Posterior vena cava (tissue), 2 donors: ENCODE measurements at regions not wholly inside any gene's neighbourhood (a gene's known extent, or its start where the extent isn't known, plus 50 kb on each side); places are given as distances from the start of the nearest gene placed in this dataset.

Experiments used
- DNase-seq: peaks from one replicate; pipeline ENCODE4 v3.0.0-alpha.2; 2020; ENCODE audit warnings: low spot score
- intact Hi-C, 2 donors: fragments of 100-400 bp; cut with DNase I; formaldehyde crosslinking; loops; one replicate each; pipeline versions ENCODE4 v1.14.1 to v1.14.2; 2022 to 2023
- donor health status: DM: yes; HTN: yes; CAD: no.
- donor health status: DM: yes; HTN: yes; CAD: no.

DNA sequence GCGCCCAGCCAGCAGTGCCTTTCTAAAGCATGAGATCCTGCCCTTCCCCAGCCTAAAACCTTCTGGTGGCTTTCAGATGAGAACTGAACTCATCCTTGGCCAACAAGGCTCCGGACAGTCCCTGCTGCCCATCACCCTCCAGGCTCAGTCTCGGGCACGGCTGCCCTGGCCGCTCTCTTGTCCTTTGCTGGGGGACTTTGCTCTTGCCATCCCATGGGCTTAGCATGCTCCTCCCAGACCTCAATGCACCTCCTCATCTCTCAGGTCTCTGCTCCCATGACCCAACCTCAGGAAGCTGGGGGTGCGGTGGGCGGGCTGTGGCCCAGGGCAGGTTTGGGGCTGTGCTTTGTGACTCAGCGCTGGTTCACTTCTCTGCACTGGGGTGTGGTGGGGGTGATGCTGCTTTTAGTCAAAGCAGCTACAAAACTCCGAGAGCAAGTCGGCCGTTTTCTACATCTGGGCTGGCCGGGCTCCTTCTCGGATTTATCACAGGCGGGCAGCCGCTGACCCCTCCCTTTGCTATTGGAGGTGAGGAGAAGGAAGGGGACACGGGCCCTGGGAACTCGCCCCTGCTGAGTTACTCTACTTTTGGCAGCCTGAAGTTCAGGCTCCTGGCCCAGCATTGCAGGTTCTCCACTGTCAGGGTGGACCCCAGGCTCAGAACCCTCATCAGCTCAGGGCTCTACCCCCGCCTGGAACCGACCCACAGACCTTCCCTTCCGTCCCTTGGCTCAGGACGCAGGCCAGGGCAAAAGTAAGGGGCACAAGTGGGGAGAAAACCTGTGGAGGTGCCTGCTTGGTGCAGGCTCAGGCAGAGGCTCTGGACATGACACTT is 90.6 kb upstream of the TAF1B start:
- peak; percentile 84 for DNase-seq
- intact Hi-C loops, result loop anchor here in 1 of 2 donors (10.0 kb wide), 1 partner anchor 118 kb away; the partner anchor contains the start of gene YWHAQ

DNA sequence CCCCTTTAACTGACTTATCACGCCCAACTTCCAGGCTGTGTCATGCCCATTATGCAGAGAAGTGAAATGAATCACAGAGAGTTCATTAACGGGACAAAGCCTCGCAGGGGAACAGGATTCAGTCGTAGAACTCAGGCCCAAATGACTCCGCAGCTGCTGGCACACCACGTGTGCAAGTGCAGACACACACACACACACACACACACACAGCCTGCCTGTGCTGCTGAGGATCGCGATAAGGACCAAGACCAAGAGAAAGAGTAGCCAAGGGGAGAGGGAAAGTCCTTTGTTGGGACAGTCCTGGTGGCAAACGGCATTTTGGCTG is 90.0 kb upstream of the TAF1B start:
- peak; percentile 91 for DNase-seq
- intact Hi-C loops, result loop anchor here in 1 of 2 donors (10.0 kb wide), 1 partner anchor 118 kb away; the partner anchor contains the start of gene YWHAQ

DNA sequence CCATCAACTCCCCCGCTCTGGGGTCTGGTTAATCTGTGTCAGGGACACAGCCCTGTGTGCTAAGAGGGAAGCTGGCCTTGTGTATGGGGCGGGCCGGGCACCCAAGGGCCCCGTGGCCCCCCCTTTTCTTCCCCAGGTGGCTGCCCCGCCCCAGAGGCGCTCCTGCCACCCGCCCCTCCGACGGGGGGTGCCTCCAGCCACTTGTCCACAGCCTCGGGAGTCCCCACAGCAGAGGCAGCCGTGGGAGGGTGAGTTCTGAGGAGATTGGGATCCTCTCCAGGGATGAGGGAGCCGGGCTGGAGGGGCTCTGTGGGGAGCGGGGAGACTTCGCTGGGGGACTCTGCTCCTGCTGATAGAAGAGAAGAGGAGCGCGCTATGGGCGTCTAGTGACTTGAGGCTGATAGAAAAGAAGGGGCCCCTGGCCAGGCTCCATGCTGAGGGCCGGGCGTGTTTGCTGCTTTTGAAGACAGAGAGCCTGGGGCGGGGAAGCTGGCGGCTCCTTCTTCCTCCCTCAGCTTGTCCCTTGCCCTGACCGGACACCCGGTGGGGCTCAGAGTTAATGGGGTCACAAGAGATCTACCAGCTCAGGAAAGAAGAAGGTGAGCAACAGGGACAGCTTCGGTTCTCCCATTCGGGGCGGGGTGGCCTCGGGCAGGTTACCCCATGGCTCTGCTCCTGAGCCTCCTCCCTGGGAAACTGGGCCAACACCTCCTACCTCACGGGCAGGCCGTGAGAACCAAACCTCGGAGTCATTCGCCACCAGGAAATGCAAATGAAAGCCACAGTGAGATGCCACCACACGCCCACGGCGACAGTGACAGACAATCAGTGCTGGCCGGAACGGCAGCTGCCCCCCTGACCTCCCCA is 89.4 kb upstream of the TAF1B start:
- intact Hi-C loops, result loop anchor here in 1 of 2 donors (10.0 kb wide), 1 partner anchor 119 kb away; the partner anchor contains the start of gene YWHAQ
- peak; percentile 81 for DNase-seq

DNA sequence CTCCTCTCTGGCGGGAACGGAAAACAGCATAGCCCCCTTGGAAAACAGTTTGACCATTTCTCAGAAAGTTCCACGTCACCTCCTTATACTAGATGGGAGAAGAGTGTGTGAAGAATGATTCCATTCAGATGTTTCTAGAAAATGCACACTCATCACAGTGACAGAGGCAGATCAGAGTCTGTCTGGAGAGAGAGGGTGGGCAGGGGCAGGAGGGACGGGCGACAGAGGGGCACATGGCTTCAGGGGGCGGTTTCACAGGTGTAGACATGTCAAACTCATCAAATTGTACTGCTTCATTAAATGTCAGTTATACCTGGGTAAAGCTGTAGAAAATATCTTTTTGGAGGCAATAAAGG is 88.8 kb upstream of the TAF1B start:
- intact Hi-C loops, result loop anchor here in 1 of 2 donors (10.0 kb wide), 1 partner anchor 120 kb away; the partner anchor contains the start of gene YWHAQ

DNA sequence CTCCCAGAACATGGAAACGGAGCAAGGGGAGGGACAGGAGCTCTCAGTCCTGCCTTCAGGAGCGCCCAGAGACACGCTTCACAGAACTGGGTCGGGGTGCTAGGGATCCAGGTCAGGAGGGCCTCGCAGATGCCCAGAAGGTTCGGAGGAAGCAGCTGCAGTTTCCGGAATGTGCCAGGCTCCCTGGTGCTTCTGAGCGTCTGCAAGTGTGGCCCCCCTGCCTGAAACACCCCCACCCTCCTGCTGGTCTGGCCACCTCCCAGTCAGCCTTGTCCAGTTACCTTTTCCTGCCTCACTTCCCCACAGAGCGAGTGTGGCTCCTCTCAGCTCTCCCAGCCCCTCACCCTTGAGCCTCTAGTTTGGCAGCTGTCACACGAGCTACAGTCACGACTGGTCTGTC is 88.3 kb upstream of the TAF1B start:
- DNase-seq, result no peak
- intact Hi-C loops, result loop anchor here in 1 of 2 donors (10.0 kb wide), 1 partner anchor 120 kb away; the partner anchor contains the start of gene YWHAQ

More for the DNA sequence above, 88.8 kb upstream of the TAF1B start:
- no peak for DNase-seq

DNA sequence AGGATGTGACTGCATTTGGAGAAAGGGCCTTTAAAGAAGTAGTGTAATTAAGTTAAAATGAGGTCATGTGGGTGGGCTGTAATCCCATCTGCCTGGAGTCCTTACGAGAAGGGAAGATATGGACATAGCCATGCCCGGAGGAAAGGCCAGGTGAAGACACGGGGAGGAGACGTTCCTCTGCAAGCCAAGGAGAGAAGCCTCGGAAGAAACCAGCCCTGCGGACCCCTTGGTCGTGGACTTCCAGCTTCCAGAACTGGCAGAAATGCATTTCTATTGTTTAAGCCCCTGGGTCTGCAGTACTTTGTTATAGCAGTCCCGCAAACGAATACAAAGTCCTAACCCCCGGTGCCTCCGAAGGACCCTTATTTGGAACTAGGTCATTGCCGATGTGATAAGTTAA is 87.6 kb upstream of the TAF1B start:
- DNase-seq, result no peak
- intact Hi-C loops, result loop anchor here in 1 of 2 donors (10.0 kb wide), 1 partner anchor 121 kb away; the partner anchor contains the start of gene YWHAQ

DNA sequence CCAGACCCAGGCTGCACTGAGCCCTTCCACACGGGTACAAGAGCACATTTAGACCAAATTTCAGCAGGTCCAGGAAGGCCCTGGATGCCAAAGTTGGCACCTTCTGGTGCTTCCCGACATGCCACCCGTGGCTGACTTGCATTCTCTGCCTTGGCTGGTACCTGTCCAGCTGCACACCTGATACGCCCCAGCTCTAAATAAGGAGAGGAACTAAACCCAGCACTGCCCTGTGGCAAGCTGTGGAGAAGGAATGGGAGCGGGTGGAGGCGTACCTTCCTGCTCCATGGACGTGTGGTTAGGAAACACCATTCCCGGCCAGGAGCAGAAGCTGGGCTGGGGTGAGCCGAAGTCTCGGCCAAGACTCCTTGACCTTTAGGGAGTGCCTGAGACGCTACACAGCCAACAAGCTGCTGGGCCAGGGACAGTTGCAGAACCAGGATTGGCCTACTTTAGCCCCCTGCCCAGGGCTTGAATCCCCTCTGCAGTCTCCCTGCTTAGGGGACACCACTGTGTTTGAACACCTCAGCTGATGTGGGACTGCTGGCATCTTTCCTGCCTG is 86.5 kb upstream of the TAF1B start:
- intact Hi-C loops, result loop anchor here in 1 of 2 donors (10.0 kb wide), 1 partner anchor 122 kb away; the partner anchor contains the start of gene YWHAQ
- peak; percentile 75 for DNase-seq

DNA sequence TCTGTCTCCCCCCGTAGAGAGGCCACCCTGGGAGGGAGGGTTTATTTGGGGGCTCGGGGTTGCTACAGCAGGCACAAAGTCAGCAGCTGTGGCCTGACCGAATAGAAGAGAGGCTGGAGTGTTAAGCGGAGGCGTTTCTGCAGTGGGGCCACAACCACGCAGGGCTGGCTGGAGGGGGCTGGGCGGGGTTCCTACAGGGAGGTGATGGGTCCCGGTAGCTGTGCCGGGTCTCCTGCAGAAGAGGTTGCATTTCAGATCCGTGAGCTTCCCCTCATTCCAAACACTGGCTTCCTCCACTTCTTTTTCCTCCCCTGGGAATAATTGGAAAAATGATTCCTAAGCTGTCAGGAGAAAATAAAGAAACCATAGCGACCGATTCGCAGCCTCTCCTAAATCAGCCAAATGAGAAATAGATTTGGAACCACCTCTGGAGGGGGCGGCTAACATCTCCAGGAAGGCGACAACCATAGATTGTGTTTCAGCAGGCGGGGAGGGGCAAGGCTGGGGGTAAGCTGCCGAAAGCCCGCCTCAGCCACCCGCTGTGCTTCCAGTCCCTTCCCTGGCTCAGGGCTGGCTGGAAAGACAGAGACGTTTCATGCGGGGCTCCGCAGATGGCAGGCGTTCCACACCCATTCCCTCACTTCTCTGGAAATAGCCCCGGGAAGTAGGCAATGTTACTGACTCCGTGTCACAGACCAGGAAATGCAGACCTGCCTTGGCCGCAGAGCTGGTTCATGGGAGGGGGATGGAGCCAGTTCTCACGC is 85.6 kb upstream of the TAF1B start:
- intact Hi-C loops, result loop anchor here in 1 of 2 donors (10.0 kb wide), 1 partner anchor 123 kb away; the partner anchor contains the start of gene YWHAQ
- peak; percentile 83 for DNase-seq

DNA sequence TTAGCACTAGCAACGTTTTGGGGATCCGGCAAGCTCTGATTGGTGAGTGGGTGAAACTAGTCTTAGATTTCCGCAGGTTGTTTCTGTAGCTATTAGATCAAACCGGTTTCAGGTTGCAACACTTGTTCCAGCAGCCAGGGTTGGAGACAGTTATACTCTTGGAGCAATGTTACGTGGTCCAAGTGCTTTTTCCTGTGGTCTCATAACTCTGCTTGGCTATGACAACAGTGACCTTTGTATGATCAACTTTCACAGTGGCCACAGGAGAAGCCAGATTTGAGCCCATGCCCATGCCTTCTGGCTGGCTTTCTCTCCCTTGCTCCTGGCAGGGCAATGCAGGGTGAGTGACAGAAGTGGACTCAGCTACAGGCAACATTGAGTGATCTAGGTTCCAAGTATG is 84.5 kb upstream of the TAF1B start:
- intact Hi-C loops, result loop anchor here in 1 of 2 donors (10.0 kb wide), 1 partner anchor 124 kb away; the partner anchor contains the start of gene YWHAQ
- no peak for DNase-seq

DNA sequence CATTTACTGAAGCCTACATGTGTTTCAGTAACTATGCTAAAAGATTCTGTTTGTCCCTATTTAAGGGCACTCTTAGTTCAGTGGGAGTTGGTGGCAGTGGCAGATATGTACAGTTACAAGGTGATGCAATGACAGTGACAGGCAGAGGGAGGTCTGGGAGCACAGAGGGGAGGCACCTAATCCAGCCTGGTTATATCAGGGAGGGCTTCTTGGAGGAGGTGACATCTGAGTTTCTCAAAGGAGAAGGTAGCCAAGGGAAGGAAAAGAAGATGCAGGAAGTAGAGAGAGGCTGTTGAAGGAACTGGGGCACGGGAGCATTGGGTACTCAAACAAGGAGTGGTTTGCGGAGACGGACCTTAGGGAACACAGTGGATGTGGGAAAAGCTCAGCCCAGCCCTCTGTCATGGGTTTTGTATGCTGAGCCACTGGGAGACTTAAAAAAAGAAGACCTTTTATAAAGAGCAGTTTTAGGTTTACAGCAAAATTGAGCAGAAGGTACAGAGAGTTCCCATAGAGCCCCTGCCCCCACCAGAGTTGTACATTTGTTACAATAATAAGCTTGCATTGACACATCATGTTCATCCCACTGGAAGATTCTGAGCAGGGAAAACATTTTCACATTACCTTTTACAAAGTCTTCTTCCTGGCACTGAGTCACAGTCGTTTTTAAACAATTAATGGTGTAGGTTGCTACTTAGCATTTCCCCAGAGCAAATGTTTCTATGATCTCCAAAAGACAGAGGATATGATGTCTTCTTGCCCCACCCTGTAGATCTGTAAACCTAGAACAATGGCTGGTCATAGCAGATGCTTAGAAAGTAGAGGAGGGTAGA is 83.0 kb upstream of the TAF1B start:
- DNase-seq, result no peak
- intact Hi-C loops, result no loop called here

DNA sequence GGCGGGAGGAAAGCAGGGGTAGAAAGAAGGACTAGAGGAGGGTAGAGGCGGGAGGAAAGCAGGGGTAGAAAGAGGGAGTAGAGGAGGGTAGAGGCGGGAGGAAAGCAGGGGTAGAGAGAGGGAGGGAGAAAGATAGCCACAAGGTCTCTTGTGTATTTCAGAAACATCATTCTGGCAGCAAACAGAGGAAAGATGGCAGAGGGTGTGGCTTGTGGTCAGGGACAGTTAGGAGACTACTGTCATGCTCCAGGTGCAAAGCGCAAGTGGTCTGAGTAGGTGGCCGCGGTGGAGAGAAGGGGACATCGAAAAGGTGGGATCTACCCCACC is 82.4 kb upstream of the TAF1B start:
- no peak for DNase-seq
- intact Hi-C loops, result no loop called here

DNA sequence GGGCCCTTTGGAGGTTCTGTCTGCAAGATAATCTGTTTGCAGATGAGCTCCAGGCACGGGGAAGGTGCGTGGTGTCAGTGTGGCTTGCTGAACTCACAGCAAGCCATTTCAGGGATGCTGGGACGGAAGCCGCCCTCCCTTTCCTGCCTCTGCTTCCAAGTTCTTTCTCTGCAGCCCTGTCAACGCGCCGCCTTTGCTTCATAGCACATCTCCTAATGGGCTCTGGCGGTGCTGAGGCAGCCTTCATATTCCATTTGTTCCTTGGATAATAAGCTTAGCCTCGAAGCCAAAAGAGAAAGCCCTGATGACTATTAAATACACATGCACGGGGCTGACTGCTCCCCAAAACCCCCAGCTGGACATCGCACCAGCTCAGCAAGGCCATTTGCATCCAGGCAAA is 81.7 kb upstream of the TAF1B start:
- intact Hi-C loops, result no loop called here
- DNase-seq, result peak; percentile 78

DNA sequence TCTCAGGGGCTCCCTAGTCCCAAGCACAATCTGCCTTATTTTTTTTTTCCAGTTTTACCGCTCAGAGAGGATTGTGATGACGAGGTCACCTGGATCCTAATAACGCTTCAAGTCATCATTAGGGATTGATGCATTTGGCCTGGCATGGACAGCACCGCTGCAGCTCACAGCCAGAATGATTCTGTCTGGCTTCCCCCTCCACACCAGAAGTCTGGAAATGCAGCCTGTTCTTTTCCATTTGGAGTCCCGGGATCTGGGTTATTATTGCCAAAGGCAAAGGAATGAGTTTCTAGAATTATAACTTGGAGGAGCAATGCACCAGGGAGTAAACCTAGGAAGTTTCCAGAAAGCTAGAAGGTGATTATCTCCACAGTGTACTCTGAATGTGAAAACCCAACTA is 81.1 kb upstream of the TAF1B start:
- intact Hi-C loops, result no loop called here

DNA sequence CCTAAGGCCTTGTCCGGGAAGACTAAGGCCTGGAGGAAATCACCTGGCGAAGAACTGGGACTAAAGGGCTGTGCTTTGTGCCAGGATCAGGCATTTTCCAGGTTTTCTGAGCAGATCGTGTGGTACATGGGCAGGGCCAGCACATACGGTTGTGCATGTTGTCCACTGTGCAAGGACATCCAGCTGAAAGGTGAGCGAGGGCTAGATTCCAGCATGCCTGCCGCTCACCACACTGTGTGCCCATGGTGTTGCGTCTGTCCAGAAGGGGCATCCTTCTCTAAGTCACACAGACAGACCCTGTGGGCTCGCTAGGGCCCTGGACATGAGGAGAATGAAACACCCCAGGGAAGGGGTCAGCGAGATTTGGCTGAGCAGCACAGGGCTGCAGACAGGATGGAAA is 80.3 kb upstream of the TAF1B start:
- intact Hi-C loops, result no loop called here
- DNase-seq, result no peak

More for the DNA sequence above, 81.1 kb upstream of the TAF1B start:
- DNase-seq, result no peak

DNA sequence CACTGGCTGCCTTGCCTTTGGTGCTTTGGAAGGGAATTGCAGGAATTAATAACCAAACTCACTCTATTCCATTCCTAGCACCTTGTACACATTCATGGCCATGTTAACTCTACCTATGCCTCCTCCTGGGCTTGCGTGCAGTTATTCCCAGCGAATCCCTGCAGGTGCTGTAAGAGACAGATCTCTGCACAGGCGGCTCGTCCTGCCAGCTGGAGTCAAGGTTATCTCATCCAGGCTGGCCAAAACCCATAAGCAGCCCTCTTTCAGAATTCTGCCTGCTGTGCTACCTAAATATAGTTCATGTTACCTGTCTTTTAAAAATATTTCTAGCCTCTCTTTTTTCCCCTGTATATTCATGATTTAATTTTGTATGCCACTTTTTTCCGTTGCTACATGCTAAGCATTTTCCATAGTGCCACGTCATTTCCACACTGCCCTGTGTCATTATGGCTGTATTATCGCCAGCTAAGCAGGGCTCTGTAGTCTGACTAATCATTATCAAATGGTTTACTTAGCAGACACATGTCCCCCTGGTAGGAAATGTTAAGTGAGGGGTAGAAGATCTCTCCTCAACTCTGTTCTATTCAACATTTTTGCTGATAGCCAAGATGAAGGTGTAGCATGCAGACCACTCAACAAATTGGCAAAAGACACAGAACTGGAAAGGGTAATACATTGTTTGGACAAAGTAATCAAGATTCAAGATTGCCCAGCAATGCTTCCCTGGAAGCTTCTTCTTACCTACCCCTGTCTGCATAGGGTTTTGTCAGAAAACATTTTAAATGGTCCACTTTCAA is 79.7 kb upstream of the TAF1B start:
- DNase-seq, result no peak
- intact Hi-C loops, result no loop called here

DNA sequence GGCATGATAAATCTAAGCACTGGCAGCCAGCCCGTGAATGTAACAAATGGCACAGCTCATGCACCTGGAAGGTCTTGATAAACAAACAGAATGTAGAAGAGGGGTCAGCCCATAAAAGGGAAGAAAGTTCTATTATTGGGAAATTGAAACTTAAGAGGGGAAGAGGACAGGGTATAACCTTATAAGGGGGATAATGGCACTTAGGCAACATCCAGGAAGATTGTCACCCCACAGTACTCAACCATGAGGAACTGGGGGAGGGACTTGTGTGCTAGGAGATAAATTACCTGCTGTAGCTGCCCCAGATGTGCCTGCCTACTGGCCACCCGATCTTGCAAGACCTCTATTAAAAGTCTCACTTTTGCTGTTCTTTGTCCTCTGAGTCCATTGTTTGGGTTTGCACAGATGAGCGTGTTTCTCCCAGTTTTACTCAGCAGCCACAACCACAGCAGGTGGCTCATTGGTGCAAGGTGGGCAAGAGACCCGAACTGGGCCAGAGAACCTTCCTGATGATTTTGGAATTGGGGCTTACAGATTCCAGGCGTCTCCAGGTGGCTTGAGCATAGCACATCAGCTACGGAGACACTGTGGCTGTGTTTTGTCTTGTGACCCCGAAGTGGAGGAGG is 79.0 kb upstream of the TAF1B start:
- intact Hi-C loops, result no loop called here
- no peak for DNase-seq
